OCI-LY7 (cell line): ENCODE measurements at regions not wholly inside any gene's neighbourhood (a gene's known extent, or its start where the extent isn't known, plus 50 kb on each side); places are given as distances from the start of the nearest gene placed in this dataset.

Experiments
- EZH2phosphoT487 ChIP-seq: fragments of 200-600 bp; sonication (generic); IDR thresholded peaks from 2 replicates; pipeline ENCODE4 v1.6.1; 2018; ENCODE audit warnings: low read depth, borderline replicate concordance, mild to moderate bottlenecking, mixed run types, antibody characterized with exemption, low read length, moderate library complexity, mixed read lengths
- TF ChIP-seq, protein P1 (sequence below): fragments of 200-600 bp; sonication (generic); conservative IDR thresholded peaks from 2 replicates; pipeline ENCODE4 v1.5.1; 2014; ENCODE audit warnings: mild to moderate bottlenecking, antibody characterized with exemption, low read length, moderate library complexity, mixed read lengths

DNA sequence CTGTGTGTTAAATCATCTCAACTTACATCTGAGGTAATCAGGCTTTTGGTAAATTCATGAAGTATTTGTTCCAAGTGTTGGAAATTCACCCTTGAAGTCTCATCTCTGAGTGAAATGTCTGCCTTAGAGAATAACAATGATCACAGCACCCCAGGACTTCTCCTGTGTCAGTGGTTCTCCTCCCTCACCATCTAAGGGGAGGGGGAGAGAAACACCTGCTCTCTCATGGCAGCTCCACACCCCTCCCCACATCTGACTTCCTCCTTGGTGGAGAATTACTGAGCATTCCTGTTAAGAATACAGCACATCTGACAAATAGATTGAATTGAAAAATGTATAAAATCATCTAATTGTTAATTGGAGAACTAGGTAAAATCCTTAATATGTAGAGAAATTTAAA is 532.1 kb downstream of the RNF144A start:
- TF ChIP-seq, protein P1, sequence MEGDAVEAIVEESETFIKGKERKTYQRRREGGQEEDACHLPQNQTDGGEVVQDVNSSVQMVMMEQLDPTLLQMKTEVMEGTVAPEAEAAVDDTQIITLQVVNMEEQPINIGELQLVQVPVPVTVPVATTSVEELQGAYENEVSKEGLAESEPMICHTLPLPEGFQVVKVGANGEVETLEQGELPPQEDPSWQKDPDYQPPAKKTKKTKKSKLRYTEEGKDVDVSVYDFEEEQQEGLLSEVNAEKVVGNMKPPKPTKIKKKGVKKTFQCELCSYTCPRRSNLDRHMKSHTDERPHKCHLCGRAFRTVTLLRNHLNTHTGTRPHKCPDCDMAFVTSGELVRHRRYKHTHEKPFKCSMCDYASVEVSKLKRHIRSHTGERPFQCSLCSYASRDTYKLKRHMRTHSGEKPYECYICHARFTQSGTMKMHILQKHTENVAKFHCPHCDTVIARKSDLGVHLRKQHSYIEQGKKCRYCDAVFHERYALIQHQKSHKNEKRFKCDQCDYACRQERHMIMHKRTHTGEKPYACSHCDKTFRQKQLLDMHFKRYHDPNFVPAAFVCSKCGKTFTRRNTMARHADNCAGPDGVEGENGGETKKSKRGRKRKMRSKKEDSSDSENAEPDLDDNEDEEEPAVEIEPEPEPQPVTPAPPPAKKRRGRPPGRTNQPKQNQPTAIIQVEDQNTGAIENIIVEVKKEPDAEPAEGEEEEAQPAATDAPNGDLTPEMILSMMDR, result no peak
- TF ChIP-seq EZH2phosphoT487, result no peak
